ENCODE measurements at regions not wholly inside any gene's neighbourhood (a gene's known extent, or its start where the extent isn't known, plus 50 kb on each side); places are given as distances from the start of the nearest gene placed in this dataset.

DNA sequence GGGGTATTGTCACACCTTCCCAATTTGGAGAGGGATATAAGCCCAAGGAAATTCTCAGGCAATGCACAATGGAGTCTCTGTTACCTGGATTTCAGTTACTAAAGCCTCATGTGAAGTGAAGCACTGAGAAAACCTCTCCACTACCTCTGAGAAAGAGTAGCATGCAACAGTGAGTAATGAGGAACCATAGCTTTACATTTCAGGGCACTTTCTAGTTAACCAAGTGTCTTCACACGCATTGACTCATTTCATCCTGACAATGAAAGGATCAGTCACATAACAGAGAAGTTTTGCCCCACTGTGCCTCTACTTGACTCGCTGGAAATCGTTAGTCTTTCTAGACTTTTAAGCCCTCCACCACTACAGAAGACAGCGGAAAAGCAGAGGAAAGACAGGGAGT is 86.2 kb upstream of the ARID1B start:
- Histone ChIP-seq H3K27ac (ENCODE audit: insufficient read depth, low read length) (no peak overlapping the region), H3K27me3 (ENCODE audit: control insufficient read depth, insufficient read depth, low read length) (no peaks in the 10 kb centered on the region), H4K91ac (ENCODE audit: insufficient read depth, low read depth, low read length) (no peak overlapping the region), H3K4ac (ENCODE audit: low read depth, low read length) (no peak overlapping the region), H3K56ac (ENCODE audit: extremely low read depth, insufficient read depth, low read length) (no peak overlapping the region), H3K23ac (ENCODE audit: low read depth, low read length) (no peak overlapping the region), H3K9me3 (ENCODE audit: control insufficient read depth, insufficient read depth, low read length) (no peaks in the 10 kb centered on the region), H2BK20ac (ENCODE audit: low read depth, low read length) (no peak overlapping the region), H3K18ac (ENCODE audit: low read depth, low read length) (no peak overlapping the region), H2AK9ac (replicated peaks; ENCODE audit: low read depth, low read length, poor library complexity) (no peak overlapping the region), H4K20me1 (ENCODE audit: insufficient read depth, low read length) (no peaks in the 10 kb centered on the region), H3K79me1 (ENCODE audit: low read depth in 1 of 2, low read length in 2 of 2) (no peaks in the 10 kb centered on the region), H3K4me3 (ENCODE audit: insufficient read depth, low read depth, low read length) (no peak overlapping the region), H3K14ac (replicated peaks; ENCODE audit: low read depth, low read length) (no peak overlapping the region), H3K4me1 (ENCODE audit: control insufficient read depth, insufficient read depth, low read length) (no peaks in the 10 kb centered on the region), H2BK120ac (ENCODE audit: low read depth, low read length) (no peak overlapping the region), H2BK15ac (ENCODE audit: low read depth, low read length) (no peak overlapping the region), H4K8ac (ENCODE audit: low read depth in 2 of 2, low read length in 2 of 2) (no peak overlapping the region), H3K36me3 (ENCODE audit: control insufficient read depth, insufficient read depth, low read length) (no peaks in the 10 kb centered on the region), H3K9me1 (ENCODE audit: insufficient read depth, low read length) (peaks cover 5% of the 10 kb centered on the region; the same call in 1 of the 2 replicates), H4K5ac (ENCODE audit: low read depth, low read length) (no peak overlapping the region), H2AK5ac (ENCODE audit: low read depth, low read length) (no peak overlapping the region), H2BK5ac (ENCODE audit: low read depth, low read length, poor library complexity, severe bottlenecking) (no peak overlapping the region), H3K4me2 (ENCODE audit: low read depth, low read length) (no peak overlapping the region), H2AFZ (replicated peaks; ENCODE audit: low read length, poor library complexity) (no peak overlapping the region), H3K9ac (ENCODE audit: low read depth, low read length) (no peak overlapping the region)
- in situ Hi-C loops (cut with MboI; ENCODE audit: low sequenced_read_pairs) (loop anchor here (5.0 to 25.0 kb wide), 2 partner anchors 81 to 1354 kb away; no protein-coding TSS in a partner anchor), intact Hi-C loops (cut with micrococcal nuclease) (no loop called here), dilution Hi-C loops (cut with HindIII; ENCODE audit: low sequenced_read_pairs, unreplicated experiment) (no loop called here)
- no peak for TF ChIP-seq MAZ (IDR thresholded peaks at IDR 0.05; ENCODE audit: borderline replicate concordance, low read depth, low read length)
- no peak for TF ChIP-seq RFX5 (IDR thresholded peaks at IDR 0.05; ENCODE audit: low read depth, low read length)
- TF ChIP-seq, protein P1, sequence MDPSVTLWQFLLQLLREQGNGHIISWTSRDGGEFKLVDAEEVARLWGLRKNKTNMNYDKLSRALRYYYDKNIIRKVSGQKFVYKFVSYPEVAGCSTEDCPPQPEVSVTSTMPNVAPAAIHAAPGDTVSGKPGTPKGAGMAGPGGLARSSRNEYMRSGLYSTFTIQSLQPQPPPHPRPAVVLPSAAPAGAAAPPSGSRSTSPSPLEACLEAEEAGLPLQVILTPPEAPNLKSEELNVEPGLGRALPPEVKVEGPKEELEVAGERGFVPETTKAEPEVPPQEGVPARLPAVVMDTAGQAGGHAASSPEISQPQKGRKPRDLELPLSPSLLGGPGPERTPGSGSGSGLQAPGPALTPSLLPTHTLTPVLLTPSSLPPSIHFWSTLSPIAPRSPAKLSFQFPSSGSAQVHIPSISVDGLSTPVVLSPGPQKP (IDR thresholded peaks at IDR 0.05; ENCODE audit: borderline replicate concordance, low read depth, low read length) = no peak
- TF ChIP-seq SMC3 (IDR thresholded peaks at IDR 0.05; ENCODE audit: low read depth, low read length) = no peak
- no peak for TF ChIP-seq CEBPB (IDR thresholded peaks at IDR 0.05; ENCODE audit: low read depth, low read length)
- no TSS peak for BruUV-seq (replicated peaks)
- ATAC-seq (ENCODE audit: low read depth) (no peak), DNase-seq (no peak)
- ChIA-PET CTCF (no interaction called here), POLR2A (ENCODE audit: unreplicated experiment) (no interaction called here)
- WGBS, 2 experiments (ENCODE audit: extremely low coverage in 2 of 2, insufficient read length in 1 of 2) = no CpG with 5 or more reads among the region's 4 CpGs
